ENCODE measurements at regions not wholly inside any gene's neighbourhood (a gene's known extent, or its start where the extent isn't known, plus 50 kb on each side); places are given as distances from the start of the nearest gene placed in this dataset.
"Not testable (repeated sequence)": the region's sequence is repeated elsewhere in the genome, so short reads cannot be mapped to it uniquely, and the experiment has no call there.

GRCh38 chr4:3986412-3986811, 220.2 kb downstream of the ADRA2C start:
- not testable (repeated sequence) for TF ChIP-seq CTCF, POLR2A (IDR thresholded peaks at IDR 0.05)
